OCI-M1 (cell line): ENCODE measurements at regions not wholly inside any gene's neighbourhood (a gene's known extent, or its start where the extent isn't known, plus 50 kb on each side); places are given as distances from the start of the nearest gene placed in this dataset.

Experiments used
- DNase-seq: peaks from one replicate; lab custom pipeline; 2025; lab: John Stamatoyannopoulos, UW

GRCh38 chr13:107205318-107206104 is 637.6 kb upstream of the ARGLU1 start:
- peak; percentile 80 for DNase-seq

DNA sequence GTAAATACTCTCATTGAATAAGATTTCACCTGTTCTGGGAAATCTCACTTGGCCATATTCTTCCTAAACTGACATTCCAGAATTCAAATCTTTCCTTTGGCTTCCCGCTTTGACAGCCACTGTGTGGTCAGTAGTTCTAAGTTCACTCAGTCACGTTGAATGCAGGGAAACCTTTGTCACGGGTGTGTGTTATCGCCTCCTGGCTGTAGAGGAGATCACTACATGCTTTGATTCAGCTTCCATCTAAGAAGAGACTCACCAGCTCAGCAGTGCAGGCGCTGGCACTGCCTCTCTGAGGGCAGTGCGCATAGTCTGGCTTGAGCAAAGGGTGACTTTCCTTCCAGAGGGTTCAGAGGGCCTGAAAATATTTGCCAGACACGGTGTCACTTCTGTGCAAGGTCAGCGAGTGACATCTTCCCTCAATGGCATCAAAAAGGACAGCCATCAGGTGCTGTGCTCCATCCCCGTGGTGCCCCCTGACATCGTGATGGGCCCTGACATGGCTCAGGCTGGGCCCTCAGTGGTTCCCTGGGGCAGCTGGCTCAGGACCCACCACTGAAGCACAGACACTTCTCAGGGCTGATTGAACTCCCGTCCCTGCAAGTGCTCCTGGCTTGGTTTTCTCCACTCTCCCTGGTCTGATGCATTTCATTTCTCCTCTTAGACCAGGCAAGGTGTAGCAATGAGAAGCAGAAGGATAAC is 635.4 kb upstream of the ARGLU1 start:
- DNase-seq = peak; percentile 70

- no peak for DNase-seq
Measured at GRCh38 chr13:107202371-107203023, 634.6 kb upstream of the ARGLU1 start.

DNA sequence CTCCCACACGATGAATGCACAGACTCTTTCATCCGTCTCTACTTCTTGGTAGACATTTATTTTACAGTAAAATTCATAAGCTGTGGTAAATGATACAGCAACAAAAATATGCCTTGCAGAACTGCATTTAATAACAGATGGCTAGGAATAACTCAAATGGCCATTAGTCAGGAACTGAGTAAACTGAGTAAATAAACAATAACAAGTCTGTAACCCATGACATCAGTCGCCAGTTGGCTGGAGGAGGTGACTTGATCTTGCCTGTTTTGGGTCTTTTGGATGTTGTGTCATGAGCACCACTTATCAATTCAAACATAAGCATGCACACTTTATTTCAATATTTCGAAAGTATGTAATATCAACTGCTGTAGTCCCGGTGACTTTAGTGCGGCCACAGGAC is 632.6 kb upstream of the ARGLU1 start:
- no peak for DNase-seq

- no peak for DNase-seq
Measured at GRCh38 chr13:107192289-107192688, 624.4 kb upstream of the ARGLU1 start.

- no peak for DNase-seq
Measured at GRCh38 chr13:107190065-107190464, 622.1 kb upstream of the ARGLU1 start.

DNA sequence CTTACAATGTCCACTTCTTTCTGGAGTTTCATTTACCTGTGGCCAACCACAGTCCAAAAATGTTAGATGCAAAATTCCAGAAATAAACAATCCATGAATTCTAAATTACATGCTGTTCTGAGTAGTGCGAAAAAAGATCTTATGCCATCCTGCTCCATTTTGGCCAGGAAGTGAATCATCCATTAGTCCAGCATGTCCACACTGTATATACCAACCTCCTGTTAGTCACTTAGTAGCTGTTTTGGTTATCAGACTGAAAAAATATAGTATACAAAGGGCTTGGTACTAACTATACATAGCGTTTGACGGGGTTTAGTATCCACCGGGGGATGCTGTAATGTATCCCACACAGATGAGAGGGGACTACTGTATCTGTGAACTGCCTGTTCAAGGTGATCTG is 618.0 kb upstream of the ARGLU1 start:
- DNase-seq = no peak

- DNase-seq = peak; percentile 76
Measured at GRCh38 chr13:107170270-107170931, 602.5 kb upstream of the ARGLU1 start.

- no peak for DNase-seq
Measured at GRCh38 chr13:107157271-107157670, 589.3 kb upstream of the ARGLU1 start.

- DNase-seq = peak; percentile 29
Measured at GRCh38 chr13:107144432-107144831, 576.5 kb upstream of the ARGLU1 start.

DNA sequence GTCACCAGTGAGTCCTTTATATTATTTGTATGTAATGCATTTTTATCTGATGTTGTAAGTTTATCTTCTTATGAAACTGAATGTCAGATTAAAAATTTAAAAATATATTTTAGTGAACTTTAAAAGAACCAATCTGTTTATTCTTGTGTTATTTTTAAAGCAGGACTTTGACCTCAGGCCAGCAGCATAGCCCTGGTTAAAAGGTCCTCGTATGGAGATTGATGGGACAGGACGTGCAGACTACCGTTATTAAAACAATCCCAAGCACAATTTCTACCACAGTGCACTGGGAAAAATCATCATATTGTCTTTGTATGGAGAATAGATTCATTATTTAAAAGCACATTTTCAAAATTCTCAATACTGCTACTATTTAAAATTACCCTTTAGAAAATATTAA is 573.8 kb upstream of the ARGLU1 start:
- DNase-seq = no peak

DNA sequence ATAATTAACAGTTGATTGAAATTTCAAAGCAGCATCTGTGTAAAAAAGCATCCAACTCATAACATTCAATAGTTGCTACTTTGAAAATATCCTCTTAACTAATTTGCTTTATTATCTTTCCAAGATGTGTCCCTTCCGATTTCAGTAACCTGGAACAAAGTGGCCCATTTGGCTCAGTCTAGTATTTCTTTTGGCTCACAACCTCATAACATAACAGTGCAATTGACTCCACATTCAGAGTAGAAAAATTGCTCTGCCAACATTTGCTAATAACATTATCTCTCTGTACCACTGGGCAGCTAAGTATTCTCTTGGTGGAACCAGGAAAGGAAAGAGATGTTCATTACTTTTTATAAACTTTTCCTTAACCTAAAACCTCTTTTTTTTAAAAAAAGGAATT is 571.1 kb upstream of the ARGLU1 start:
- DNase-seq = no peak

- DNase-seq = no peak
Measured at GRCh38 chr13:107138486-107138885, 570.5 kb upstream of the ARGLU1 start.

GRCh38 chr13:107133950-107134349 is 566.0 kb upstream of the ARGLU1 start:
- DNase-seq = no peak

DNA sequence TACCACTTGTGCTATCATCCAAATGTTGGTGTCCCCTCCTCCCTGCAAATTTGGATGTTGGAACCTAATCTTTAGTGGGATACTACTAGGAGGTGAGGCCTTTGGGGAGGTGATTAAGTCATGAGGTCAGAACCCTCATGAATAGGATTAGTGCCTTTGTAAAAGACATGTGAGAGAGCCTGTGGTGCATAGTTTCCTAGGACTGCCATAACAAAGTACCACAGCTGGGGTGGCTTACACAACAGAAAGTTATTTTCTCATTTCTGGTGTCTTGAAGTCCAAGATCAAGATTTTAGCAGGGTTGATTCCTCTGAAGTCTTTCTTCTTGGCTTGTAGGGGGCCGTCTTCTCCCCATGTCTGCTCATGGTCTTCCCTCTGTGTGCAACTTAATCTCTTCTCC is 562.6 kb upstream of the ARGLU1 start:
- no peak for DNase-seq

GRCh38 chr13:107124730-107125129 is 556.8 kb upstream of the ARGLU1 start:
- no peak for DNase-seq

DNA sequence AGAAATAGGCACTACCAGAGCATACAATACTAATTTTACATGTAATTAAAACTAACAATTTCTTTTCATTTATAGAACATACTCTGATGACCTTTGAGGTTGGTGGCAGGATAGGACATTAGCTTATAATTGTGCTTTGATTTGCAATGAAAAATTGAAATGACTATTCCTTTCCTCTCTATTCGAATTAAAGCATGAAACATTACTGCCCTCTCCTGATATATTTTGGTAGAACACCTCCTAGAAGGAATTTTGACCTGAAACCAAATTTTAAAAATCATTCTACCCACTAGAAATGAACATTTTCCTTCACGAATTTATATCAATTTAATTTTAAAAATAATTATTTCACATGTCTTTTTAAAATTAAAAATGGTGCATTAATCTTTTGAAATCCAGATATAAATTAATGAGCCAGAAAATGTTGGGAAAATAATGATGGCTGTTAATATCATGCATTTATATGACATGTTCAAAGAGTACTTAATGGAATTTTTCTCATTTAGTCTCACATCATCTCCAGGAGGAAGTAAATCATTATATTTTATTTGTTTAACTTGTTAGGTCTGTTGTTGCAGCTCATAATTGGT is 556.3 kb upstream of the ARGLU1 start:
- peak; percentile 70 for DNase-seq

DNA sequence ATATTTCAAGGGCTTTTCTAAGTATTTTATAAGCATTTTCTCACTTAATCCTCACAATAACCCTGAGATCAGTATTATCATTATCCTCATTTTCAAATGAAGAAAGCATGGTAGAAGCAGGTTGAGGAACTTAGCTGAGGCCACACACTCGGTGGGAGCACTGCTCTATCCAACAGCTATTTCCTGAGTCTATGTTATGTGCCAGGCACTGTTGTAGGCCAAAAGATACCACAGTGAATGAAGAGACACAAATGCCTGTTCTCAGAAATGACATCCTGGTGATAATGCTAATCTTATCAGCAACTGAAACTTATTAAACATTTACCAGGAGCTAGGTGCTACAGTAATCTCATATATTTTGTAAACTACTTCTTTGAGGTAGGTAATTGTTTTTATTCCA is 553.9 kb upstream of the ARGLU1 start:
- DNase-seq = peak; percentile 12

GRCh38 chr13:107119989-107120881 is 552.3 kb upstream of the ARGLU1 start:
- DNase-seq = peak; percentile 89

DNA sequence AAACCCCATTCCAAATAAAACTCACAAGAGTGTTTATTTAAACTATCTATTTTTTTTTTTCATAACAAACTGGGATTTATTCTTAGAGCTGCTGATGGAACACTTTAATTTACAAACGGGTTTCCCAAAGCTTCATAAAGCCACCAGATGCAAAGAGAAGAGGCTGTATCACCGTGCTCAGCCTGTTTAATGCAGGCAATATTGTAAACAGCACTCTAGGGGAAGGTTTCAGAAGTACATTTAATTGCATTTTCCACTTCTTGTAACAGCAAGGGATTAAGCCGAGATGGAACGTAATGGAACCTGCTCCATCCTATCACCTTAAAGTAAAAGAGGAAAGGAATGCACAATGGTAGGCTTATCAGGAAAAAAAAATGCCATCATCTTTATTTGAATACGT is 550.6 kb upstream of the ARGLU1 start:
- no peak for DNase-seq
